Mesothelial cell of epicardium (in vitro differentiated cells): ENCODE measurements at regions not wholly inside any gene's neighbourhood (a gene's known extent, or its start where the extent isn't known, plus 50 kb on each side); places are given as distances from the start of the nearest gene placed in this dataset.

Experiments used
- DNase-seq, 2 experiments: peaks; one replicate each; pipeline ENCODE4 v3.0.0; 2021; ENCODE audit warnings: low spot score in 2 of 2; ENCODE audit not compliant: unreplicated experiment in 2 of 2
- H3K27ac Mint-ChIP-seq: 2 replicates; pipeline ENCODE4 v1.8.0; 2021; ENCODE audit warnings: mixed read lengths
- H3K27me3 Mint-ChIP-seq: 2 replicates; pipeline ENCODE4 v1.8.0; 2021; ENCODE audit warnings: low read depth, mixed read lengths
- H3K36me3 Mint-ChIP-seq: 2 replicates; pipeline ENCODE4 v1.8.0; 2021; ENCODE audit warnings: mixed read lengths
- H3K4me1 Mint-ChIP-seq: 2 replicates; pipeline ENCODE4 v1.8.0; 2021; ENCODE audit warnings: mixed read lengths
- H3K4me3 Mint-ChIP-seq: 2 replicates; pipeline ENCODE4 v1.8.0; 2021; ENCODE audit warnings: mild to moderate bottlenecking, moderate library complexity, mixed read lengths
- H3K9me3 Mint-ChIP-seq: 2 replicates; pipeline ENCODE4 v1.8.0; 2021; ENCODE audit warnings: mixed read lengths
- CTCF ChIP-seq: fragments of 200-600 bp; sonication (generic); IDR thresholded peaks from one replicate; pipeline ENCODE4 v1.5.0; 2021; ENCODE audit warnings: antibody characterized with exemption; ENCODE audit not compliant: unreplicated experiment

- H3K27me3 Mint-ChIP-seq, result peaks cover 94% of the 10 kb centered on the region
- TF ChIP-seq CTCF, result no peak
- no peaks in the 10 kb centered on the region for H3K36me3 Mint-ChIP-seq
- H3K9me3 Mint-ChIP-seq, result no peaks in the 10 kb centered on the region
- no peak overlapping the region for H3K4me3 Mint-ChIP-seq
- DNase-seq, result no peak
- peaks cover 2% of the 10 kb centered on the region for H3K4me1 Mint-ChIP-seq
- no peak overlapping the region for H3K27ac Mint-ChIP-seq
Observed at GRCh38 chr6:28765978-28766351, 157.8 kb downstream of the TRIM27 start.

- Mint-ChIP-seq H3K4me1 (peaks cover 2% of the 10 kb centered on the region), H3K36me3 (no peaks in the 10 kb centered on the region), H3K27me3 (peaks cover 97% of the 10 kb centered on the region), H3K27ac (no peak overlapping the region), H3K9me3 (no peaks in the 10 kb centered on the region), H3K4me3 (no peak overlapping the region)
- DNase-seq, result no peak
- no peak for TF ChIP-seq CTCF
Observed at GRCh38 chr6:28766426-28766825, 157.4 kb downstream of the TRIM27 start.

GRCh38 chr6:28767133-28767532 is 156.7 kb downstream of the TRIM27 start:
- Mint-ChIP-seq H3K36me3 (no peaks in the 10 kb centered on the region), H3K27ac (no peak overlapping the region), H3K4me3 (no peak overlapping the region), H3K9me3 (no peaks in the 10 kb centered on the region), H3K4me1 (peaks cover 2% of the 10 kb centered on the region), H3K27me3 (peaks cover 98% of the 10 kb centered on the region)
- no peak for TF ChIP-seq CTCF
- DNase-seq, result no peak

GRCh38 chr6:28767691-28768090 is 156.1 kb downstream of the TRIM27 start:
- no peak for DNase-seq
- Mint-ChIP-seq H3K4me1 (peaks cover 2% of the 10 kb centered on the region), H3K36me3 (no peaks in the 10 kb centered on the region), H3K27me3 (peaks cover 100% of the 10 kb centered on the region), H3K27ac (no peak overlapping the region), H3K4me3 (no peak overlapping the region), H3K9me3 (no peaks in the 10 kb centered on the region)
- TF ChIP-seq CTCF, result no peak

- no peak for TF ChIP-seq CTCF
- Mint-ChIP-seq H3K9me3 (no peaks in the 10 kb centered on the region), H3K4me1 (peaks cover 6% of the 10 kb centered on the region), H3K27me3 (peaks cover 100% of the 10 kb centered on the region), H3K4me3 (no peak overlapping the region), H3K36me3 (no peaks in the 10 kb centered on the region), H3K27ac (no peak overlapping the region)
- DNase-seq, result no peak
Observed at GRCh38 chr6:28768187-28768913, 155.4 kb downstream of the TRIM27 start.
